Muscle layer of colon (tissue), 2 donors: ENCODE measurements at regions not wholly inside any gene's neighbourhood (a gene's known extent, or its start where the extent isn't known, plus 50 kb on each side); places are given as distances from the start of the nearest gene placed in this dataset.
"Not testable (repeated sequence)": the region's sequence is repeated elsewhere in the genome, so short reads cannot be mapped to it uniquely, and the experiment has no call there.

Source experiments
- H3K27ac ChIP-seq: one replicate; pipeline ENCODE4 v1.7.0; 2013; ENCODE audit warnings: low read depth, mild to moderate bottlenecking, low read length, moderate library complexity
- H3K27me3 ChIP-seq, 2 donors: one replicate each; pipeline ENCODE4 v1.7.0; 2013; ENCODE audit warnings: low read length in 2 of 2, mild to moderate bottlenecking in 2 of 2; ENCODE audit not compliant: insufficient read depth in 2 of 2, control insufficient read depth in 1 of 2
- H3K36me3 ChIP-seq: one replicate; pipeline ENCODE4 v1.7.0; 2013; ENCODE audit warnings: mild to moderate bottlenecking, low read length; ENCODE audit not compliant: insufficient read depth
- H3K4me1 ChIP-seq: one replicate; pipeline ENCODE4 v1.7.0; 2013; ENCODE audit warnings: mild to moderate bottlenecking, low read length; ENCODE audit not compliant: insufficient read depth
- H3K4me3 ChIP-seq, 2 donors: one replicate each; pipeline ENCODE4 v1.7.0; 2013; ENCODE audit warnings: low read length in 2 of 2, low read depth in 1 of 2, mild to moderate bottlenecking in 1 of 2, moderate library complexity in 1 of 2
- H3K9ac ChIP-seq: one replicate; pipeline ENCODE4 v1.7.0; 2013; ENCODE audit warnings: low read length
- H3K9me3 ChIP-seq: one replicate; pipeline ENCODE4 v1.7.0; 2013; ENCODE audit warnings: mild to moderate bottlenecking, low read length
- donor health status: abdominal sarcoma.
- donor health status: Adenocarcinoma of cecum.

DNA sequence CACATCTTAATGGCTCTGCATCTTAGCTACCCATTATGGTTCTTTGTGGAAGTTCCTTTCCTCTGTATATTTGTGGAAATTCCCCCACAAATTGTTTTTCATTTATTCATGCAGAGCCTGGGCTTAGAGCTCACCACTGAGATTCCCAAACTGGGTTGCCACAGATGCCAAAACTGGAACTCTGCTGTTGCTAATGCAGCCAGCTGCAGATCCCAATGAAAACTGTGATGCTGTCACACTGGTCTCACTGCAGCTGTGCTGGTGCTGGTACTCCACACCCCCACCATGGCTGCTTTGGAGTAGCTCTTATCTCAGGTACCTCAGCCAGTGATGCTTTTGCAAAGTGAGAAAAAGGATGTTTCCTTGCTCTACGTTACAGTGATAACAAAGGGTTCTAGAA, 87.7 kb downstream of the DCK start:
- Histone ChIP-seq H3K36me3 (no peaks in the 10 kb centered on the region), H3K4me3 (no peak overlapping the region), H3K9me3 (no peaks in the 10 kb centered on the region), H3K9ac (no peak overlapping the region), H3K27me3 (no peaks in the 10 kb centered on the region), H3K4me1 (no peaks in the 10 kb centered on the region), H3K27ac (no peak overlapping the region)

GRCh38 chr4:71093745-71094144, 100.3 kb downstream of the DCK start:
- H3K27me3 ChIP-seq: no peaks in the 10 kb centered on the region
- no peaks in the 10 kb centered on the region for H3K9me3 ChIP-seq
- H3K9ac ChIP-seq: no peak overlapping the region
- no peak overlapping the region for H3K4me3 ChIP-seq
- H3K36me3 ChIP-seq: no peaks in the 10 kb centered on the region
- H3K27ac ChIP-seq: no peak overlapping the region
- H3K4me1 ChIP-seq: no peaks in the 10 kb centered on the region

GRCh38 chr4:71094201-71094600, 100.8 kb downstream of the DCK start:
- H3K4me3 ChIP-seq: no peak overlapping the region
- no peaks in the 10 kb centered on the region for H3K36me3 ChIP-seq
- H3K27me3 ChIP-seq: no peaks in the 10 kb centered on the region
- no peaks in the 10 kb centered on the region for H3K4me1 ChIP-seq
- H3K9ac ChIP-seq: no peak overlapping the region
- H3K27ac ChIP-seq: no peak overlapping the region
- H3K9me3 ChIP-seq: no peaks in the 10 kb centered on the region

DNA sequence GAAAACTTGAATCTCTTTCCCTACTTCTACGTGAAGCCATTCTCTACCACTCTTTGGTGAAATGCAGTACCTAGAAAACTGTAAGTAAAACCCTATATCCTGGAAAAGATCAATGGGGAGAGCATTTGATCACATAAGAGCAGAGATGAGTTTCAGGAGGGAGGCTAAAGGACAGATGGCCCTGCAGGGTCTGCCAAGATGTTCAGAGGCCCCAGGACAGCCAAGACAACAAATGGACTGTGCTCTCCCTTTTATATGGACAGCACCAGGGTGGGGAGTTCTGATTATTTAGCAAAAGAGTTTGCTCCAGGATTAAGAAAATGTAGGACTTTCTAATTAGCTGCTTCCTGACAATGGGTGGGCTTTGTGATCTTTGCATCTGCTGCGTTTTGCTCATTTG, 101.7 kb downstream of the DCK start:
- Histone ChIP-seq H3K9ac (no peak overlapping the region), H3K4me1 (no peaks in the 10 kb centered on the region), H3K27ac (no peak overlapping the region), H3K9me3 (no peaks in the 10 kb centered on the region), H3K36me3 (no peaks in the 10 kb centered on the region), H3K27me3 (no peaks in the 10 kb centered on the region), H3K4me3 (no peak overlapping the region)

DNA sequence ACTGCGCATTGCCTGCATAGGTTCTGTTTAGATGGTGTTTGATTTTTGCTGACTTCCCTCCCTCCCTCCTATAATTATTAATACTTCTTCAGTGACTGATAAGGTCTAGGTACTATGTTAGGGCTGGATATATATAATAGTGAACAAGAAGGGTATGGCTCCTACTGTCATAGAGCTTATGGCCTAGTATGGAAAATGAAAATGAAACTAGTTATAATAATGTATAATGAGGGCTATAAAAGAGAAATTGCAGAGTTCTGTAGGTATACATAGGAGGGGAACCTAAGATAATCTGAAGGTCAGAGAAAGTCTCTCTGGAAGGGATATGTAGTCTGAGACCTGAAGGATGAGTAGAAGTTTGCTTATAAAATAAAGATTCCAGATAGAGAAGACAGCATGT, 102.1 kb downstream of the DCK start:
- Histone ChIP-seq H3K4me1 (no peaks in the 10 kb centered on the region), H3K36me3 (no peaks in the 10 kb centered on the region), H3K4me3 (no peak overlapping the region), H3K27ac (no peak overlapping the region), H3K9ac (no peak overlapping the region), H3K27me3 (no peaks in the 10 kb centered on the region), H3K9me3 (no peaks in the 10 kb centered on the region)

DNA sequence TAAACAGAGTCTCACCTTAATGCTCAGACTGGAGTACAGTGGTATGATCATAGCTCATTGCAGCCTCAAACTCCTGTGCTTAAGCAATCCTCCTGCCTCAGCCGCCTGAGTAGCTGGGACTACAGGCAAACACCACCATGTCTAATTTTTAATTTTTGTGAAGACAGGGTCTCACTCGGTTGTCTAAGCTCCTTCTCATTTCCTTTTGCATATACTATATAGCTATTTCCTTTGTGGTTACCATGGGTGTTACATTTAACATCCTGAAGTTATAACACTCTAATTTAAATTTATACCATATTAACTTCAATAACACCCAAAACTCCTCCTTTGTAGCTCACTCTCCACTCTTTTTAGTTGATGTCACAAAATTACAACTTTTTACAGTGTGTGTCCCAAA, 114.3 kb downstream of the DCK start:
- Histone ChIP-seq H3K9ac (no peak overlapping the region), H3K4me1 (no peaks in the 10 kb centered on the region), H3K9me3 (no peaks in the 10 kb centered on the region), H3K27ac (no peak overlapping the region), H3K27me3 (no peaks in the 10 kb centered on the region), H3K4me3 (no peak overlapping the region), H3K36me3 (no peaks in the 10 kb centered on the region)

- Histone ChIP-seq H3K27ac (no peak overlapping the region), H3K9me3 (no peaks in the 10 kb centered on the region), H3K27me3 (no peaks in the 10 kb centered on the region), H3K36me3 (no peaks in the 10 kb centered on the region), H3K9ac (no peak overlapping the region), H3K4me1 (no peaks in the 10 kb centered on the region), H3K4me3 (no peak overlapping the region)
These were observed 117.0 kb downstream of the DCK start for GRCh38 chr4:71110499-71110898.

GRCh38 chr4:71111133-71111532, 117.7 kb downstream of the DCK start:
- not testable (repeated sequence) for H3K27ac ChIP-seq, H3K27me3 ChIP-seq, H3K36me3 ChIP-seq, H3K4me1 ChIP-seq, H3K9me3 ChIP-seq, H3K4me3 ChIP-seq, H3K9ac ChIP-seq

GRCh38 chr4:71113294-71113693, 119.8 kb downstream of the DCK start:
- H3K4me3 ChIP-seq: no peak overlapping the region
- no peaks in the 10 kb centered on the region for H3K4me1 ChIP-seq
- no peaks in the 10 kb centered on the region for H3K9me3 ChIP-seq
- H3K36me3 ChIP-seq: no peaks in the 10 kb centered on the region
- no peak overlapping the region for H3K27ac ChIP-seq
- no peaks in the 10 kb centered on the region for H3K27me3 ChIP-seq
- no peak overlapping the region for H3K9ac ChIP-seq

DNA sequence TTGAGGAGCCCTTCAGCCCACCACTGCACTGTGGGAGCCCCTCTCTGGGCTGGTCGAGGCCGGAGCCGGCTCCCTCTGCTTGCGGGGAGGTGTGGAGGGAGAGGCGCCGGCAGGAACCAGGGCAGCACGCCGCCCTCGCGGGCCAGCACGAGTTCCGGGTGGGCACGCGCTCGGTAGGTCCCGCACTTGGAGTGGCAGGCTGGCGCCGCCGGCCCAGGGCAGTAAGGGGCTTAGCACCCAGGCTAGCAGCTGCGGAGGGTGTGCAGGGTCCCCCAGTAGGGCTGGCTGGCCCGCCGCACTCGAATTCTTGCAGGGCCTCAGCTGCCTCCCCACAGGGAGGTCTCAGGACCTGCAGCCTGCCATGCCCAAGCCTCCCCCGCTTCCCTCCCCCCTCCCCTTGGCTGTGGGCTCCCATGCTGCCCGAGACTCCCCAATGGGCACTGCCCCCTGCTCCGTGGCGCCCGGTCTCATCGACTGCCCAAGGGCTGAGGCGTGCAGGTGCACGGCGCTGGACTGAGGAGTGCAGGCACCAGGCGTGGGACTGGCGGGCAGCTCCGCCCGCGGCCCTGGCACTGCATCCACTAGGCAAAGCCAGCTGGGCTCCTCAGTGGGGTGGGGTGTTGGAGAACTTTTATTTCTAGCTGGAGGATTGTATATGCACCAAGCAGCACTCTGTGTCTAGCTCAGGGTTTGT, 127.5 kb downstream of the DCK start:
- no peaks in the 10 kb centered on the region for H3K4me1 ChIP-seq
- H3K27ac ChIP-seq: no peak overlapping the region
- H3K9ac ChIP-seq: no peak overlapping the region
- H3K9me3 ChIP-seq: no peaks in the 10 kb centered on the region
- H3K4me3 ChIP-seq: no peak overlapping the region
- no peaks in the 10 kb centered on the region for H3K27me3 ChIP-seq
- no peaks in the 10 kb centered on the region for H3K36me3 ChIP-seq

- Histone ChIP-seq H3K36me3 (no peaks in the 10 kb centered on the region), H3K9ac (no peak overlapping the region), H3K27ac (no peak overlapping the region), H3K27me3 (no peaks in the 10 kb centered on the region), H3K9me3 (no peaks in the 10 kb centered on the region), H3K4me1 (no peaks in the 10 kb centered on the region), H3K4me3 (no peak overlapping the region)
These were observed 130.5 kb downstream of the DCK start for GRCh38 chr4:71123951-71124350.

- Histone ChIP-seq H3K9ac (no peak overlapping the region), H3K4me1 (no peaks in the 10 kb centered on the region), H3K4me3 (no peak overlapping the region), H3K36me3 (no peaks in the 10 kb centered on the region), H3K27ac (no peak overlapping the region), H3K9me3 (no peaks in the 10 kb centered on the region), H3K27me3 (no peaks in the 10 kb centered on the region)
These were observed 131.7 kb downstream of the DCK start for GRCh38 chr4:71125137-71125536.
